ENCODE measurements at regions not wholly inside any gene's neighbourhood (a gene's known extent, or its start where the extent isn't known, plus 50 kb on each side); places are given as distances from the start of the nearest gene placed in this dataset.

DNA sequence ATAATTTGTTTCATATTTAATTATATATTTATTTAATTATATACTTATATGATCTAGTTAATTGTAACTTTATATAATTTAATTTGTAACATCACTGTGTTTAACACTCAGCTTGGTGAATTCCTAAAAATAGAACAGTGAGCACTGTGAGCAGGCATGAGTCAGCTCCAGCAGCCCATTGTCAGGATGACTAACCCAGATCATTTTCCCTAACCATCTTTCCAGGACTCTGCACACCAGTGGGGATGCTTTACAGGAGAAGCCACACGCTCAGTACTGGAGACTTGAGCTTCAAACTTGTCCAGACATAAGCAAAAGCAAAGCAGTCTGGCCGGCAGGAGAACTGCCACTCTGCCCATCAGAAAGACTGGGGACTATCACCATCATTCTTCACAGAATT is 446.2 kb upstream of the TRPC7 start:
- TF ChIP-seq, protein P1, sequence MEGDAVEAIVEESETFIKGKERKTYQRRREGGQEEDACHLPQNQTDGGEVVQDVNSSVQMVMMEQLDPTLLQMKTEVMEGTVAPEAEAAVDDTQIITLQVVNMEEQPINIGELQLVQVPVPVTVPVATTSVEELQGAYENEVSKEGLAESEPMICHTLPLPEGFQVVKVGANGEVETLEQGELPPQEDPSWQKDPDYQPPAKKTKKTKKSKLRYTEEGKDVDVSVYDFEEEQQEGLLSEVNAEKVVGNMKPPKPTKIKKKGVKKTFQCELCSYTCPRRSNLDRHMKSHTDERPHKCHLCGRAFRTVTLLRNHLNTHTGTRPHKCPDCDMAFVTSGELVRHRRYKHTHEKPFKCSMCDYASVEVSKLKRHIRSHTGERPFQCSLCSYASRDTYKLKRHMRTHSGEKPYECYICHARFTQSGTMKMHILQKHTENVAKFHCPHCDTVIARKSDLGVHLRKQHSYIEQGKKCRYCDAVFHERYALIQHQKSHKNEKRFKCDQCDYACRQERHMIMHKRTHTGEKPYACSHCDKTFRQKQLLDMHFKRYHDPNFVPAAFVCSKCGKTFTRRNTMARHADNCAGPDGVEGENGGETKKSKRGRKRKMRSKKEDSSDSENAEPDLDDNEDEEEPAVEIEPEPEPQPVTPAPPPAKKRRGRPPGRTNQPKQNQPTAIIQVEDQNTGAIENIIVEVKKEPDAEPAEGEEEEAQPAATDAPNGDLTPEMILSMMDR (IDR thresholded peaks at IDR 0.05), result no peak
- TF ChIP-seq POLR2A (IDR thresholded peaks at IDR 0.05), result no peak
- no peak for TF ChIP-seq EP300 (IDR thresholded peaks at IDR 0.05)
